ENCODE measurements at regions not wholly inside any gene's neighbourhood (a gene's known extent, or its start where the extent isn't known, plus 50 kb on each side); places are given as distances from the start of the nearest gene placed in this dataset.

- TF ChIP-seq CTCF (IDR thresholded peaks at IDR 0.05) (no peak), POLR2A (IDR thresholded peaks at IDR 0.05) (no peak), EP300 (IDR thresholded peaks at IDR 0.05) (no peak)
These were observed 368.4 kb upstream of the IL12A start for GRCh38 chr3:159620281-159620680.
